ENCODE measurements at regions not wholly inside any gene's neighbourhood (a gene's known extent, or its start where the extent isn't known, plus 50 kb on each side); places are given as distances from the start of the nearest gene placed in this dataset.

DNA sequence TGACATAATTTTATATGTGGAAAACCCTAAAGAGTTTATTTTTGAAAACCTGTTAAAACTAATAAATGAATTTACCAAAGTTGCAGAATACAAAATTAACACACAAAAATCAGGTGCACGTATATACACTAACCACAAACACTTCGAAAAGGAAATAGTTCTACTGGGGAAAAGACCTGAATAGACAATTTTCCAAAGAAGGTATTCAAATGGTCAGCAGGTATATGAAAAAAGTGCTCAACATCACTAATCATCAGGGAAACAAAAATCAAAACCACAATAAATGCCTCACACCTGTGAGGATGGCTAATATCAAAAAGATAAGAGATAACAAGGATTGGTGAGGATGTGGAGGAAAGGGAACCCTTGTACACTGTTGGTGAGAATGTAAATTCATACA is 110.6 kb downstream of the PXDC1 start:
- no peaks in the 10 kb centered on the region; the same call in 1 of the 2 replicates for H3K36me3 ChIP-seq (ENCODE audit: insufficient read depth)
- Mint-ChIP-seq H3K27me3 (ENCODE audit: insufficient read depth, low read depth, poor library complexity) (no peaks in the 10 kb centered on the region), H3K4me3 (no peak overlapping the region), H3K27ac (no peak overlapping the region), H3K9me3 (no peaks in the 10 kb centered on the region; the same call in 2 of the 3 replicates), H3K4me1 (no peaks in the 10 kb centered on the region), H3K36me3 (ENCODE audit: low read depth) (no peaks in the 10 kb centered on the region)
- H3K27ac ChIP-seq (ENCODE audit: low read depth) = no peak overlapping the region
- H2AFZ ChIP-seq = no peak overlapping the region
- H3F3A ChIP-seq (replicated peaks; ENCODE audit: low read depth) = no peaks in the 10 kb centered on the region
- no peaks in the 10 kb centered on the region for H3K27me3 ChIP-seq (ENCODE audit: insufficient read depth)
- H3K4me2 ChIP-seq = no peak overlapping the region
- ATAC-seq (no peak), DNase-seq (ENCODE audit: low spot score) (no peak)
- no peaks in the 10 kb centered on the region for H3K79me2 ChIP-seq (replicated peaks; ENCODE audit: insufficient read depth)
- TF ChIP-seq JUNB (IDR thresholded peaks at IDR 0.05; ENCODE audit: unreplicated experiment) (no peak), ZNF114 (CRISPR knock-in tag; IDR thresholded peaks at IDR 0.05) (no peak), NANOG (IDR thresholded peaks at IDR 0.05; ENCODE audit: borderline replicate concordance) (no peak), EZH2 (IDR thresholded peaks at IDR 0.05; ENCODE audit: low read depth, unreplicated experiment) (no peak), STAT1 (IDR thresholded peaks at IDR 0.05; ENCODE audit: unreplicated experiment) (no peak), EZH2phosphoT487 (IDR thresholded peaks at IDR 0.05; ENCODE audit: unreplicated experiment) (no peak), POLR2AphosphoS5 (IDR thresholded peaks at IDR 0.05; ENCODE audit: low read depth) (no peak), CREB1 (CRISPR knock-in tag; IDR thresholded peaks at IDR 0.05; ENCODE audit: low read depth) (no peak), ZNF331 (CRISPR knock-in tag; IDR thresholded peaks at IDR 0.05; ENCODE audit: low read depth) (no peak)
- TF ChIP-seq, protein P1, sequence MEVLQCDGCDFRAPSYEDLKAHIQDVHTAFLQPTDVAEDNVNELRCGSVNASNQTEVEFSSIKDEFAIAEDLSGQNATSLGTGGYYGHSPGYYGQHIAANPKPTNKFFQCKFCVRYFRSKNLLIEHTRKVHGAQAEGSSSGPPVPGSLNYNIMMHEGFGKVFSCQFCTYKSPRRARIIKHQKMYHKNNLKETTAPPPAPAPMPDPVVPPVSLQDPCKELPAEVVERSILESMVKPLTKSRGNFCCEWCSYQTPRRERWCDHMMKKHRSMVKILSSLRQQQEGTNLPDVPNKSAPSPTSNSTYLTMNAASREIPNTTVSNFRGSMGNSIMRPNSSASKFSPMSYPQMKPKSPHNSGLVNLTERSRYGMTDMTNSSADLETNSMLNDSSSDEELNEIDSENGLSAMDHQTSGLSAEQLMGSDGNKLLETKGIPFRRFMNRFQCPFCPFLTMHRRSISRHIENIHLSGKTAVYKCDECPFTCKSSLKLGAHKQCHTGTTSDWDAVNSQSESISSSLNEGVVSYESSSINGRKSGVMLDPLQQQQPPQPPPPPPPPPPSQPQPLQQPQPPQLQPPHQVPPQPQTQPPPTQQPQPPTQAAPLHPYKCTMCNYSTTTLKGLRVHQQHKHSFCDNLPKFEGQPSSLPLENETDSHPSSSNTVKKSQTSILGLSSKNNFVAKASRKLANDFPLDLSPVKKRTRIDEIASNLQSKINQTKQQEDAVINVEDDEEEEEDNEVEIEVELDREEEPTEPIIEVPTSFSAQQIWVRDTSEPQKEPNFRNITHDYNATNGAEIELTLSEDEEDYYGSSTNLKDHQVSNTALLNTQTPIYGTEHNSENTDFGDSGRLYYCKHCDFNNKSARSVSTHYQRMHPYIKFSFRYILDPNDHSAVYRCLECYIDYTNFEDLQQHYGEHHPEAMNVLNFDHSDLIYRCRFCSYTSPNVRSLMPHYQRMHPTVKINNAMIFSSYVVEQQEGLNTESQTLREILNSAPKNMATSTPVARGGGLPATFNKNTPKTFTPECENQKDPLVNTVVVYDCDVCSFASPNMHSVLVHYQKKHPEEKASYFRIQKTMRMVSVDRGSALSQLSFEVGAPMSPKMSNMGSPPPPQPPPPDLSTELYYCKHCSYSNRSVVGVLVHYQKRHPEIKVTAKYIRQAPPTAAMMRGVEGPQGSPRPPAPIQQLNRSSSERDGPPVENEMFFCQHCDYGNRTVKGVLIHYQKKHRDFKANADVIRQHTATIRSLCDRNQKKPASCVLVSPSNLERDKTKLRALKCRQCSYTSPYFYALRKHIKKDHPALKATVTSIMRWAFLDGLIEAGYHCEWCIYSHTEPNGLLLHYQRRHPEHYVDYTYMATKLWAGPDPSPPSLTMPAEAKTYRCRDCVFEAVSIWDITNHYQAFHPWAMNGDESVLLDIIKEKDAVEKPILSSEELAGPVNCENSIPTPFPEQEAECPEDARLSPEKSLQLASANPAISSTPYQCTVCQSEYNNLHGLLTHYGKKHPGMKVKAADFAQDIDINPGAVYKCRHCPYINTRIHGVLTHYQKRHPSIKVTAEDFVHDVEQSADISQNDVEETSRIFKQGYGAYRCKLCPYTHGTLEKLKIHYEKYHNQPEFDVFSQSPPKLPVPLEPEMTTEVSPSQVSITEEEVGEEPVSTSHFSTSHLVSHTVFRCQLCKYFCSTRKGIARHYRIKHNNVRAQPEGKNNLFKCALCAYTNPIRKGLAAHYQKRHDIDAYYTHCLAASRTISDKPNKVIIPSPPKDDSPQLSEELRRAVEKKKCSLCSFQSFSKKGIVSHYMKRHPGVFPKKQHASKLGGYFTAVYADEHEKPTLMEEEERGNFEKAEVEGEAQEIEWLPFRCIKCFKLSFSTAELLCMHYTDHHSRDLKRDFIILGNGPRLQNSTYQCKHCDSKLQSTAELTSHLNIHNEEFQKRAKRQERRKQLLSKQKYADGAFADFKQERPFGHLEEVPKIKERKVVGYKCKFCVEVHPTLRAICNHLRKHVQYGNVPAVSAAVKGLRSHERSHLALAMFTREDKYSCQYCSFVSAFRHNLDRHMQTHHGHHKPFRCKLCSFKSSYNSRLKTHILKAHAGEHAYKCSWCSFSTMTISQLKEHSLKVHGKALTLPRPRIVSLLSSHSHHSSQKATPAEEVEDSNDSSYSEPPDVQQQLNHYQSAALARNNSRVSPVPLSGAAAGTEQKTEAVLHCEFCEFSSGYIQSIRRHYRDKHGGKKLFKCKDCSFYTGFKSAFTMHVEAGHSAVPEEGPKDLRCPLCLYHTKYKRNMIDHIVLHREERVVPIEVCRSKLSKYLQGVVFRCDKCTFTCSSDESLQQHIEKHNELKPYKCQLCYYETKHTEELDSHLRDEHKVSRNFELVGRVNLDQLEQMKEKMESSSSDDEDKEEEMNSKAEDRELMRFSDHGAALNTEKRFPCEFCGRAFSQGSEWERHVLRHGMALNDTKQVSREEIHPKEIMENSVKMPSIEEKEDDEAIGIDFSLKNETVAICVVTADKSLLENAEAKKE (CRISPR knock-in tag; IDR thresholded peaks at IDR 0.05) = no peak
- TF ChIP-seq, protein P2, sequence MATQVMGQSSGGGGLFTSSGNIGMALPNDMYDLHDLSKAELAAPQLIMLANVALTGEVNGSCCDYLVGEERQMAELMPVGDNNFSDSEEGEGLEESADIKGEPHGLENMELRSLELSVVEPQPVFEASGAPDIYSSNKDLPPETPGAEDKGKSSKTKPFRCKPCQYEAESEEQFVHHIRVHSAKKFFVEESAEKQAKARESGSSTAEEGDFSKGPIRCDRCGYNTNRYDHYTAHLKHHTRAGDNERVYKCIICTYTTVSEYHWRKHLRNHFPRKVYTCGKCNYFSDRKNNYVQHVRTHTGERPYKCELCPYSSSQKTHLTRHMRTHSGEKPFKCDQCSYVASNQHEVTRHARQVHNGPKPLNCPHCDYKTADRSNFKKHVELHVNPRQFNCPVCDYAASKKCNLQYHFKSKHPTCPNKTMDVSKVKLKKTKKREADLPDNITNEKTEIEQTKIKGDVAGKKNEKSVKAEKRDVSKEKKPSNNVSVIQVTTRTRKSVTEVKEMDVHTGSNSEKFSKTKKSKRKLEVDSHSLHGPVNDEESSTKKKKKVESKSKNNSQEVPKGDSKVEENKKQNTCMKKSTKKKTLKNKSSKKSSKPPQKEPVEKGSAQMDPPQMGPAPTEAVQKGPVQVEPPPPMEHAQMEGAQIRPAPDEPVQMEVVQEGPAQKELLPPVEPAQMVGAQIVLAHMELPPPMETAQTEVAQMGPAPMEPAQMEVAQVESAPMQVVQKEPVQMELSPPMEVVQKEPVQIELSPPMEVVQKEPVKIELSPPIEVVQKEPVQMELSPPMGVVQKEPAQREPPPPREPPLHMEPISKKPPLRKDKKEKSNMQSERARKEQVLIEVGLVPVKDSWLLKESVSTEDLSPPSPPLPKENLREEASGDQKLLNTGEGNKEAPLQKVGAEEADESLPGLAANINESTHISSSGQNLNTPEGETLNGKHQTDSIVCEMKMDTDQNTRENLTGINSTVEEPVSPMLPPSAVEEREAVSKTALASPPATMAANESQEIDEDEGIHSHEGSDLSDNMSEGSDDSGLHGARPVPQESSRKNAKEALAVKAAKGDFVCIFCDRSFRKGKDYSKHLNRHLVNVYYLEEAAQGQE (IDR thresholded peaks at IDR 0.05; ENCODE audit: unreplicated experiment) = no peak
- TF ChIP-seq, protein P3, sequence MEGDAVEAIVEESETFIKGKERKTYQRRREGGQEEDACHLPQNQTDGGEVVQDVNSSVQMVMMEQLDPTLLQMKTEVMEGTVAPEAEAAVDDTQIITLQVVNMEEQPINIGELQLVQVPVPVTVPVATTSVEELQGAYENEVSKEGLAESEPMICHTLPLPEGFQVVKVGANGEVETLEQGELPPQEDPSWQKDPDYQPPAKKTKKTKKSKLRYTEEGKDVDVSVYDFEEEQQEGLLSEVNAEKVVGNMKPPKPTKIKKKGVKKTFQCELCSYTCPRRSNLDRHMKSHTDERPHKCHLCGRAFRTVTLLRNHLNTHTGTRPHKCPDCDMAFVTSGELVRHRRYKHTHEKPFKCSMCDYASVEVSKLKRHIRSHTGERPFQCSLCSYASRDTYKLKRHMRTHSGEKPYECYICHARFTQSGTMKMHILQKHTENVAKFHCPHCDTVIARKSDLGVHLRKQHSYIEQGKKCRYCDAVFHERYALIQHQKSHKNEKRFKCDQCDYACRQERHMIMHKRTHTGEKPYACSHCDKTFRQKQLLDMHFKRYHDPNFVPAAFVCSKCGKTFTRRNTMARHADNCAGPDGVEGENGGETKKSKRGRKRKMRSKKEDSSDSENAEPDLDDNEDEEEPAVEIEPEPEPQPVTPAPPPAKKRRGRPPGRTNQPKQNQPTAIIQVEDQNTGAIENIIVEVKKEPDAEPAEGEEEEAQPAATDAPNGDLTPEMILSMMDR (conservative IDR thresholded peaks at IDR 0.05; ENCODE audit: low read depth in 2 of 2) = no peak
- TF ChIP-seq, protein P4, sequence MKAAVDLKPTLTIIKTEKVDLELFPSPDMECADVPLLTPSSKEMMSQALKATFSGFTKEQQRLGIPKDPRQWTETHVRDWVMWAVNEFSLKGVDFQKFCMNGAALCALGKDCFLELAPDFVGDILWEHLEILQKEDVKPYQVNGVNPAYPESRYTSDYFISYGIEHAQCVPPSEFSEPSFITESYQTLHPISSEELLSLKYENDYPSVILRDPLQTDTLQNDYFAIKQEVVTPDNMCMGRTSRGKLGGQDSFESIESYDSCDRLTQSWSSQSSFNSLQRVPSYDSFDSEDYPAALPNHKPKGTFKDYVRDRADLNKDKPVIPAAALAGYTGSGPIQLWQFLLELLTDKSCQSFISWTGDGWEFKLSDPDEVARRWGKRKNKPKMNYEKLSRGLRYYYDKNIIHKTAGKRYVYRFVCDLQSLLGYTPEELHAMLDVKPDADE (IDR thresholded peaks at IDR 0.05) = no peak
- no peaks in the 10 kb centered on the region for H4K20me1 ChIP-seq (replicated peaks; ENCODE audit: insufficient read depth)
- no peak overlapping the region for H3K4me3 ChIP-seq
- no peaks in the 10 kb centered on the region for H3K4me1 ChIP-seq (ENCODE audit: insufficient read depth)
- 0 out of 2 replicates have a peak, but pooled peaks cover 8% of the 10 kb centered on the region for H3K9me2 ChIP-seq (ENCODE audit: insufficient read depth)
